Common myeloid progenitor, CD34-positive (primary cell): ENCODE measurements at regions not wholly inside any gene's neighbourhood (a gene's known extent, or its start where the extent isn't known, plus 50 kb on each side); places are given as distances from the start of the nearest gene placed in this dataset.
A peak's percentile ranks its signal among the peaks of the same experiment; 100 is the strongest.

Source experiments
- CTCF ChIA-PET: fragments of 350-600 bp; sonication (Branson Sonifier 250); formaldehyde crosslinking; loops from one replicate; lab custom pipeline; 2021; ENCODE audit warnings: antibody characterized with exemption; lab: Charles Lee
- POLR2A ChIA-PET: fragments of 350-600 bp; sonication (Branson Sonifier 250); formaldehyde crosslinking; loops from one replicate; lab custom pipeline; 2021; ENCODE audit warnings: antibody characterized with exemption; lab: Charles Lee
- DNase-seq, 3 donors: peaks; one replicate each; pipeline versions ENCODE4 v3.0.0 to v3.0.0-alpha.2; 2013
- H3K27ac ChIP-seq, 2 experiments: 1 replicate in 1 of 2; 2 replicates in 1 of 2; pipeline ENCODE4 v1.7.0; 2013; ENCODE audit warnings: inconsistent platforms in 2 of 2, low read length in 2 of 2, mild to moderate bottlenecking in 2 of 2, low read depth in 1 of 2, moderate library complexity in 1 of 2; ENCODE audit not compliant: severe bottlenecking in 2 of 2, insufficient read depth in 1 of 2, poor library complexity in 1 of 2
- H3K27me3 ChIP-seq, 5 experiments: replicated peaks in 2 of 5; 1 replicate in 3 of 5; 2 replicates in 2 of 5; pipeline versions ENCODE4 v1.6.1 to v1.7.0; 2013; ENCODE audit warnings: low read length in 4 of 5, mild to moderate bottlenecking in 2 of 5, moderate library complexity in 2 of 5, inconsistent platforms in 1 of 5; ENCODE audit not compliant: insufficient read depth in 5 of 5, control insufficient read depth in 4 of 5
- H3K36me3 ChIP-seq, 4 experiments: 1 replicate in 2 of 4; 2 replicates in 2 of 4; pipeline versions ENCODE4 v1.6.1 to v1.7.0; 2013; ENCODE audit warnings: low read length in 3 of 4, control low read depth in 1 of 4, mild to moderate bottlenecking in 1 of 4; ENCODE audit not compliant: control insufficient read depth in 4 of 4, insufficient read depth in 4 of 4
- H3K4me1 ChIP-seq, 4 experiments: 1 replicate in 3 of 4; 2 replicates in 1 of 4; pipeline versions ENCODE4 v1.6.1 to v1.7.1; 2013; ENCODE audit warnings: low read length in 3 of 4, mild to moderate bottlenecking in 3 of 4, control low read depth in 1 of 4, inconsistent platforms in 1 of 4, moderate library complexity in 1 of 4; ENCODE audit not compliant: control insufficient read depth in 4 of 4, insufficient read depth in 4 of 4; ENCODE audit errors: control extremely low read depth in 1 of 4
- H3K4me3 ChIP-seq, 7 experiments: 1 replicate in 4 of 7; 2 replicates in 3 of 7; pipeline versions ENCODE4 v1.5.1 to v1.7.0; 2013; ENCODE audit warnings: mild to moderate bottlenecking in 7 of 7, low read length in 6 of 7, moderate library complexity in 6 of 7, inconsistent platforms in 2 of 7, low read depth in 2 of 7, control low read depth in 1 of 7; ENCODE audit not compliant: insufficient read depth in 4 of 7, control insufficient read depth in 1 of 7; ENCODE audit errors: extremely low read depth in 1 of 7
- H3K9me3 ChIP-seq, 5 experiments: 1 replicate in 4 of 5; 2 replicates in 1 of 5; pipeline versions ENCODE4 v1.6.1 to v1.7.1; 2013; ENCODE audit warnings: low read length in 4 of 5, mild to moderate bottlenecking in 2 of 5, inconsistent platforms in 1 of 5, low read depth in 1 of 5, moderate library complexity in 1 of 5; ENCODE audit not compliant: control insufficient read depth in 4 of 5, insufficient read depth in 2 of 5; ENCODE audit errors: control extremely low read depth in 1 of 5
- WGBS: methylation state at CpG from one replicate; pipeline ENCODE4 v1.1.5; 2013; ENCODE audit not compliant: insufficient coverage; 5-methylcytosine and 5-hydroxymethylcytosine counted together

DNA sequence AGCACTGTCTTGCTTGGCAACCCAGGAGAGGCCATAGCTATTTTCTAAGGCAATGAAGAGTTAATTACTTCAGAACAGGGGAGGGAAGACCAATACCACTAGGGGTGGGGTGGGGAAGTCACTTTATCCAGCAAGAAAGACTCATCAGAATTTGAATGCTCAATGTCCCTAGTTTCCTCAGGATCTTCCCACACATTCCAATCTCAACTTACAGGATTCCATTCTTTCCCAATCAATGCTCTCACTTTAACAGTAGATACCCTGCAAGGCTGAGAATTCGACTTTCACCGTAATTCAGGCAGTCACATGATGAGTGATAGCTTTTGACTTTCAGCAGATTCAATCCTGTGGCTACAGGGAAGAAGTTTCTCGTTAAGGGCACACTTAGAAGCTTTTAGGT, 526.6 kb upstream of the SEL1L start:
- POLR2A ChIA-PET = no interaction called here
- no peak overlapping the region for H3K4me3 ChIP-seq
- DNase-seq = no peak
- 94% methylated on average over 2 of the region's 3 CpGs for WGBS
- CTCF ChIA-PET = no interaction called here
- H3K27ac ChIP-seq = no peak overlapping the region
- H3K9me3 ChIP-seq = no peaks in the 10 kb centered on the region
- H3K4me1 ChIP-seq = no peaks in the 10 kb centered on the region
- H3K36me3 ChIP-seq = no peaks in the 10 kb centered on the region
- H3K27me3 ChIP-seq = no peaks in the 10 kb centered on the region

DNA sequence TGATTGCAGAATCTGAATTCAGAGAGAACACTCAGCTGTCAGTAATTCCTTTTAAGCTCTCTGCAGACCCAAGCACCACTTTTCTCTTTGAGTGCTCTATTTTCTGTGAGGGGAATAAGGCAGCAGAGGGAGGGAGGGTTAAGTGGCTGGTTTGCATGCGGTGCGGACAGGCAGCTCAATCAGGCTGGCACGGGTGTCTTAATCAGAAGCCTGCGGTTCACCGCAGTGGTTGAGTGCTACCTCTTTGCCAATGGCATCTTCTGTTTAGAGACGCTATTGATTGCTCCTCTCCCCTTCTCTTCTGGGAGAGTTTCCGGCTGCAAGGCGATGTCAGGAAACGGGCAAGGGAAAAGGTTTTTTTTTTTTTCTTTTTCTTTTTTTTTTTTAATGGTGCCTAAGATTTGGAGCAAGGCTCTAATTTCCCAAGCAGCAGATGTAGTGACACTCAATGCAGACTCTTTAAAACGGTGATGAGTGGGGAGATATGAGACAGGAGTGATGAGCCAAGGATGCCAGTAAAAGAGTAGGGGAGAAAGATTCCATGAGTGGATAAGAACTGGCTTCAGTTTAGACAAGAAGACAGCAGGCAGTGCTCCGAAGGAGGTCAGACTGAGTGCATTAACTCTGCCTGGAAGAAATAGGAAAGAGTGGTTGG, 533.7 kb upstream of the SEL1L start:
- Histone ChIP-seq H3K27me3 (no peaks in the 10 kb centered on the region), H3K4me3 (no peak overlapping the region), H3K9me3 (no peaks in the 10 kb centered on the region), H3K27ac (no peak overlapping the region), H3K4me1 (no peaks in the 10 kb centered on the region), H3K36me3 (no peaks in the 10 kb centered on the region)
- ChIA-PET POLR2A (no interaction called here), CTCF (no interaction called here)
- WGBS = 63% methylated on average over 8 of the region's 11 CpGs
- no peak for DNase-seq

DNA sequence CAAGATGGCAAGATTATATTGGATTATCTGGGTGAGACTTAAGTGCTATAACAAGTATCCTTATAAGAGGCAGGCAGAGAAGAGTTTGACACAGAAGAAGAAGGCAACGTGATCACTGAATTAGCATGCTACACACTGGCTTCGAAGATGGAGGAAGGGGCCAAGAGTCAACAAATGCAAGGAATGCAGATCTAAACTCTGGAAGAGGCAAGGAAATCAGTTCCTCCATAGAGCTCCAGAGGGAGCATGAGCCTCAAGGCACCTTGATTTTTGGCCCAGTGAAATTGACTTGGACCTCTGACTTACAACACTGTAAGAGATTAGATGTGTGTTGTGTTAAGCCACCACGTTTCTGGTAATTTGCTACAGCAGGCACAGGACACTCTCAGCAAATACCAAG, 536.4 kb upstream of the SEL1L start:
- WGBS = 67% methylated on average over 1 of the region's 3 CpGs
- POLR2A ChIA-PET = no interaction called here

DNA sequence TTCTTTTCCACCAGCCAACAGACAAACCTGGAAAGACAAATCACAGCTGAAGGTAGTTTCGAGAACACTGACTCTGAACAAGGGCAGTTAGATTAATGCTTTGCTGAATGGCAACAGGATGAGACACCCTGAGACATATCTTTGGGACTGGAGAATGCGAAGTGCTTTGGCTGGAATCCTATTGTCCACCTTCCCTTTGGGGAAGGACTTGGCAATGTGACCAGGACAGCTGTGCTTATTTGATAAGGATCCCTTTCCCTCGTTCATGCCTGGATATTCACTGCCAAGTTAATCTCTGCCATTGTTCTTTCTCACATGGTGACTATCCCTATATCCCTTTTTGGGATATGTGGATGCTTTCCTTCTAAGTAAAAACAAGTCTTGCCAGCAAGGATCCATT, 537.1 kb upstream of the SEL1L start:
- no peaks in the 10 kb centered on the region for H3K36me3 ChIP-seq
- no peak overlapping the region for H3K4me3 ChIP-seq
- ChIA-PET POLR2A (no interaction called here), CTCF (no interaction called here)
- 65% methylated on average over 2 of the region's 3 CpGs for WGBS
- no peaks in the 10 kb centered on the region for H3K4me1 ChIP-seq
- DNase-seq = no peak
- no peak overlapping the region for H3K27ac ChIP-seq
- no peaks in the 10 kb centered on the region for H3K27me3 ChIP-seq
- no peaks in the 10 kb centered on the region for H3K9me3 ChIP-seq

More for the DNA sequence above, 536.4 kb upstream of the SEL1L start:
- Histone ChIP-seq H3K9me3 (no peaks in the 10 kb centered on the region), H3K4me3 (no peak overlapping the region), H3K27ac (no peak overlapping the region), H3K27me3 (no peaks in the 10 kb centered on the region), H3K36me3 (no peaks in the 10 kb centered on the region), H3K4me1 (no peaks in the 10 kb centered on the region)
- no peak for DNase-seq
- CTCF ChIA-PET = no interaction called here

DNA sequence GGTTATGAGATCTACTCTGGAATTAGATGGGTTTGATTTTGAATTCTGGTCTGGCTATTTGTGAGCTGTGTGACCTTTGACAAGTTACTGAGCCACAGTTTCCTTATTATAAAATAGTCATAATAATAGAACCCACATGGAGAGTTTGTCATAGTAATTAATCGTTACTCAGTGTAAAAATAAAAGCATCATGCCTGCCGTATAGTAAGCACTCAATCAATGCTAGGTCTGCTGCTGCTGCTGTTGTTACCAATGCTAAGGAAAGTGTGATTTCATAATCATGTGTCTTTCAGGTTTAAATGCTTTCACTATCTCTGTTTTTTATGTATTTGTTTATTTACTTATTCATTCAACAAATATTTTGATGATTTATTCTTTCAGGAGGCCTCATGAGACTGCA, 539.9 kb upstream of the SEL1L start:
- H3K27me3 ChIP-seq = no peaks in the 10 kb centered on the region
- POLR2A ChIA-PET = no interaction called here
- WGBS = no CpG with 5 or more reads among the region's 2 CpGs
- no peaks in the 10 kb centered on the region for H3K9me3 ChIP-seq
- DNase-seq = no peak
- no peak overlapping the region for H3K4me3 ChIP-seq
- H3K27ac ChIP-seq = no peak overlapping the region
- no peaks in the 10 kb centered on the region for H3K36me3 ChIP-seq
- CTCF ChIA-PET = no interaction called here
- no peaks in the 10 kb centered on the region for H3K4me1 ChIP-seq

DNA sequence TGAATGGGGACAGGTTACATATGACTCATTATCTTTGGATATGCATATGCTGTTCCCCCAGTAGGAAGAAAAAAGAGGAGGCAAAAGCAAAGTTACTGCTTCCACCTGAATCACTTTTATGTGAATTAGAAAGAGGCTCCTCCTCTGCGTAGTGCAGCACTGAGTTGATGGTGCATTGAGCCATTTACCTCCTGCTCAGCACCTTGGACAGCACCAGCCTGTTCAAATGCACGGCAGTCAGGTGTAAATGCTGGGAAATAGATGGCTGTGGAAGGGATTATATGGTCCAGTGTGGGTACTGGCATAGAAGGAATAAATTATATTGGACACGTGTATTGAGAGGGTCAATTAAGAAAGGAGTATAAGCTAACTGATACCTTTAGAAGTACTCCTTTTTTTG, 541.9 kb upstream of the SEL1L start:
- no peak overlapping the region for H3K4me3 ChIP-seq
- ChIA-PET POLR2A (no interaction called here), CTCF (no interaction called here)
- 21% methylated on average over 2 of the region's 3 CpGs for WGBS
- H3K36me3 ChIP-seq = no peaks in the 10 kb centered on the region
- H3K9me3 ChIP-seq = no peaks in the 10 kb centered on the region
- H3K27ac ChIP-seq = no peak overlapping the region
- DNase-seq = peak; percentile 6 to 34 (median 24)
- H3K4me1 ChIP-seq = no peaks in the 10 kb centered on the region
- H3K27me3 ChIP-seq = no peaks in the 10 kb centered on the region

DNA sequence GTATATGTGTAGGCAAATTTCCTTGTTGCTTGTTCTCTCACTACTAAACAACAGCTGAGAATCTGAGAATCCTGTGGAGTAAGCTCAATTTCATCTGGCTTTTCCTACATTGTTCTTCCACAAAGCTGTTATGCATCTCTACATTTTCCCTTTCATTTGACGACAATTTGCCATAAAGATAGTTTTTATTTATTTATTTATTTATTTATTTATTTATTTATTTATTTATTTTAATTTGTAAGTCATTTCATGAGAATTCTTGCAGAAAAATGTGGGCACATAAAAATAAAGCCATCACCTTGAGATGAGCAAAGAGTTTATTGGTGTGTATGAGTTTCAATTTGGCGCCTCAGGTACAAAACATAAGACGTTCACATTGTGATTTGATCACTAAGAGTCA, 545.9 kb upstream of the SEL1L start:
- CTCF ChIA-PET = no interaction called here
- Histone ChIP-seq H3K9me3 (no peaks in the 10 kb centered on the region), H3K27ac (no peak overlapping the region), H3K27me3 (no peaks in the 10 kb centered on the region), H3K4me3 (no peak overlapping the region), H3K4me1 (no peaks in the 10 kb centered on the region), H3K36me3 (no peaks in the 10 kb centered on the region)
- POLR2A ChIA-PET = no interaction called here
- WGBS = 100% methylated on average over 1 of the region's 3 CpGs
- no peak for DNase-seq
